ENCODE measurements at regions not wholly inside any gene's neighbourhood (a gene's known extent, or its start where the extent isn't known, plus 50 kb on each side); places are given as distances from the start of the nearest gene placed in this dataset.

DNA sequence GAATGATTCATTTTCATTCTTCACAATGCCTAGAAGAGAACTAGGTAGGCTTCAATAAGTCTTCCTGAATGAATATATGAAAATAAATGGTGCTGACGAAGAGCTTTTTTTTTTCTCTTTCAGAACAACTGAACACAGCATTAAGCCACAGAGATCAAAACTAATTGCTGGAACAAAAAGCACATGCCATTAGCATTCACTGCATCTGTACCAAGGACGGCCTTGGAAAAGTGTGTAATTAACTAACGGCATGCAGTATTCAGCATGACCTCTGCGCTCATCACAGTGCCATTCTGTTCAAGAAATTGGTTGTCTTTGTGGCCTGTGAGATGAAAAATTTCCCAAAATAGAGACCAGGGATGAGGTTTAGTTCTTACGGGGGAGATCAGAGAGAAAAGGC is 99.3 kb downstream of the NUDT12 start:
- no peak for DNase-seq (ENCODE audit: low read depth)

DNA sequence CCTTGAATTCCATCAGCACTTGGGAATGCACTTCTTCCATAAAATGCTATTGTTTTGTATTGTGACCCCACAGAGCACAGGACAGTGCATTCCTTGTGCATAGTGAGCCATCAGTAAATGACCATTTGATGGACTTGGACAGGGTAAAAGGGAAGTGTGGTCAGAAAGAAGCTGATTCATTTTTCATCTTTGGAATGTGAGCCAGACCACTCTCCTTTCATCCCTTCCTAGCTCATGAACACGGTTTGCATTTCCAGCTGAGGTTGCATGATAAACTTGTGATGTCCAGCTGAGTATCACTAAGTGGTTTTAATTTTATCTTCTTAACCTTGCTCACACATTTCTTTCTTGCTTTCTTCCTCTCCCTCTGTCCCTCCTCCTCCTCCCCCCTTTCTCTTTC is 101.3 kb downstream of the NUDT12 start:
- DNase-seq (ENCODE audit: low read depth) = peak; percentile 90

DNA sequence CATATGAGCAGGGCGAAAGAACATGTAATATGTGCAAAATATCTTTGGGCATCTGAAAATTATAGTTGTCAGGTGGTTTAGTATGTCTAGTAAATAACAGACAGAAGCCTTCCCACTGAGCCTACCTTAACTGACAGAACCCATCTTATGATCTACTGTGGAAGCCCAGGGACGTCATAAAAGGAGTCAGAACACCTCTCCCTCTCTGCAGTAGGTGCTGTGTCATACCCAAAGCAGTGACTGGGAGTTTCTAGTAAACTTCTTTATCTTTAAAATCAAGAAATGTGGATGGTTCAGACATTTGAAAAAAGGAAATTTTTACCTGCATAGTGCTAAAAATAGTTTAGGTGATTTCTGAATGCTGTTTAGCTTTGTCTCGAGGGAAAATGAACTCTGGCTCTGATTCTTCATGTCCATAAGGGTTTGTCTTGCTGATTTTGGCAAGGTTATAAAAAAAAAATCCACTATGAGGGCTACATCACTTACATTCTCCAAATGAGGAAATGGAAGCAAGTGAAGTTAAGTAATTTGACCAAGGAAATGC is 104.0 kb downstream of the NUDT12 start:
- no peak for DNase-seq (ENCODE audit: low read depth)

DNA sequence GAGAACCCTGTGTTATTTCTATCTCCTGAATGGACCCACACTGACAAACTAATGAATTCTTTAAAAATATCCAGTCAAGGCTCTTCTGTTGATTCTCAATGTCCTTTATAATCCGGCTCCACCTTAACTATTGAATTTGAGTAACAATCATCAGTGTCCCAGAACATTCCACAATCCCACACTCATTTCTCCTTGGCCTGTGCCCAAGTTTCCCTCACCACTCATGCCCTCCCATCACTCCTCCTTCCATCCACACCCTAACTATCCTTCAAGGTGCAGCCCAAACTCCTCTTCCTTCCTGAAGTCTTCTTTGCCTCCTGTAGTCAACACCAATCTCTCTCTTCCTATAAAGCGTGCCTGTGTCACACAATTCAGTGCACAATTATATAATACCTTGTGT is 106.1 kb downstream of the NUDT12 start:
- no peak for DNase-seq (ENCODE audit: low read depth)

DNA sequence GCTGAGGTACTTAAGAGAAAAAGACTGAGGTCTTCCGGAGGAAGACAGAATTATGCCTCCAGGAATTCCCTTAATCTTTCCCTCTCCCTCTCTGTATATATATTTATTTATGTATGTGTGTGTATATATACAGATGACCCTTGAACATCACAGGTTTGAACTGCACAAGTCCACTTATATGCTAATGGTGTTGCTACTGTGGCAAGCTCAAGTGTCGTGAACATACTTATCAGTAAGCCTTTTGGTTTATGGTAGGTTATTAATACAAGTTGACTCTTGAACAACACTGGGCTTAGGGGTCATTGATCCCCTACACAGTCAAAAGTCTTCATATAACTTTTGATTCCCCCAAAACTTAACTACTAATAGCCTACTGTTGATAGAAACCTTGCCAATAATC is 106.8 kb downstream of the NUDT12 start:
- no peak for DNase-seq (ENCODE audit: low read depth)

DNA sequence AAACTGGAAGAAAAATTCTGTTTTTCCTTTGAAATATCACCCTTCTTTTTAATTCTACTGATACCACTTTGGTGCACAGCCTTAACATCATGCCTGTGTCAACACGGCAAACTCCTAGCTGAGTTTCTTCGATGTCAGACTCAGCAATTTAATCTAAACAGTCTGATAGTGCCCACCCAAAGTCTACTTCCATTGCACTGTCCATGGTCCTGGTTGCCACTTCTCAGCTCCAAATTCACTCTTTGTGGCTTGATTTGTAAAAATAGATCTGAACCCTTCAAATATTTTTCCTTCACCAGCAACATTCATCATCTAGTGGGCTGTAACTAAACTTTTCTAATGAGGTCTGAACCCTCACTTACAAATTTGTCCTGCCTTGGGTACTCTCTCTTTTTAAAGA is 107.8 kb downstream of the NUDT12 start:
- no peak for DNase-seq (ENCODE audit: low read depth)

DNA sequence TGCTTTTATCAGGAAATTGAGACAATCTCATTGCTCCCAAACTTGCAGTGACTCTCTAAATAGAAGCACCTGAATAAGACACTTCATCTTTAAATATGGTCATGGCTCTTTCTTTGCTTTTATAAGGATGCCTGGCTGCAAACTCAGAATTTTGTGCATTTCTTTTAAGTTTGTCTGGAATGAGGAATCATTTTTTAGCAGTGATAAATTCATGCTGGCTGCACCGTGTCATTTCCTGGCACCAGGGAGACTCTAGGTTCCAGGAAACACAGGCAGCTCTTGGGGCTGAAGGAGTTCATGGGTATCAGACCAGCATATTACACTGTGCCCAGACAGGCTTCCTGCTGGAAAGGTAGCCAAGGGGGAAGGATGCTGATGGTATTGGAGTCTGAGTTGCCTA is 109.9 kb downstream of the NUDT12 start:
- no peak for DNase-seq (ENCODE audit: low read depth)

DNA sequence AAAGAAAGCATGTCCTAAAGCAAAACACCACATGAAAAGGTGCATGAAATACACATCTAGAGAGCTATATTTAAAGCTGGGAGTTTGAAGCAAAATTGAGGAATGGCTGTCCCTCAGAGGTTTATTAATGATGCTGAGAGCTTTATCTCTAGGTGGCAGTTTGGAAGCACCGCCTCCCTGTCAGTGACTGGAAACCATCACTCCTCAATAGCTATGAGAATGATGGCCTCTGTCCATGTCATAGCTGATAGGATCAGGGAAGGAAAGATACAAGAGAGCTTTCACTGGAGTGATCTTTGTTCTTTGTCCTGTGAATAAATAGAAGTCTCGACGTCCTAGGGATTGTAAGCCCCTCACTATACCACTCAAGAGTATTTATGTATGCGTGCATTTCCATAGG is 110.5 kb downstream of the NUDT12 start:
- no peak for DNase-seq (ENCODE audit: low read depth)

DNA sequence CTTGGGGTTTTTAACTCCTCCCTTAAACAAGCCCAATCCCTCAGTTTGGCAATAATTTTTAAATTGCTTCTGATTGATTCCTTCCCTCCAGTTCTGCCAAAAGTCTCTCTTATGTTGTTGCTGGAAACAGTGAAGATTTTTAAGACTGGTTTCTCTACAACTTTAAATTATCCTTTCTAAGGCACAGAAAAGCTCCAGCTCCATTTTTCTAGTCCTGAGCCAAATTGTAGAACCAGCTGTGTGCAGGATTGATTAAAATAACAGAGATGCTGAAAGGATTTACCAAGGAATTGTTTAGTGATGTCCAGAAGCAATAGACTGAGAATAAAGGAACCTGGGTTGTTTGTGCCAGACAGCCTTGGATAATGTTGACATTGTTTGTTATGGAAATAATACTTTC is 111.3 kb downstream of the NUDT12 start:
- DNase-seq (ENCODE audit: low read depth) = no peak

DNA sequence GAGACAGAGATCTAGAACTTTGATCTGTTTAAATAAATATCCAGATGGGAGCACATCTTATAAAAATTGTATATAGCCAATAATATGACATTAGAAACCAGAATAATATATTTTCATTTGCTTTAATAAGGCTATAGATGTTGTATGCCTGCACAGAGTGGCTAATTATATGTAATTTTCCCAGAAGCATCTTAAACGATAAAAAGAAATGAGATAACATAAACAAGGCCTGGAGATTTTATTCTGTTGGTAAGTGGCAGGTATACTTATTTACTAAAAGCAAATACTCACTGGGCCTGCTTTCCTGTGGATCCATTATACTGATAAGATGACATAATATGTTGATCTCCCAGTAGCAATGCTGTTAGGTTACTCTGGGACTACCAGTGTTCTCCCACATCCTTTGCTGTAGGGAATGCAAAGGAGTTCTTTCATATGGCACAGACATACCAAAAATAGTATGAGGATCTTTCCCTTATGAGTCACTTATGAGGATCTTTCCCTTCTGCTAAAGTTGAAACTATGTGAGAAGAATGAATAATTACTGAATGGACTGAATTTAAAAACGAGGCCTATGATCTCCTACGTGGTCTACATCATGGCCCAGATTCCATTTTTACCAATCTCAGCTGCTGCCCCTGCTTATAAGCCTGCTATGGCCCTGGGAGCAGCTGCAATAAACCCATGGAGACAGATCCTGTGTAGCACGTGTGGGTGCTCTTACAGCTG is 112.1 kb downstream of the NUDT12 start:
- peak; percentile 85 for DNase-seq (ENCODE audit: low read depth)

DNA sequence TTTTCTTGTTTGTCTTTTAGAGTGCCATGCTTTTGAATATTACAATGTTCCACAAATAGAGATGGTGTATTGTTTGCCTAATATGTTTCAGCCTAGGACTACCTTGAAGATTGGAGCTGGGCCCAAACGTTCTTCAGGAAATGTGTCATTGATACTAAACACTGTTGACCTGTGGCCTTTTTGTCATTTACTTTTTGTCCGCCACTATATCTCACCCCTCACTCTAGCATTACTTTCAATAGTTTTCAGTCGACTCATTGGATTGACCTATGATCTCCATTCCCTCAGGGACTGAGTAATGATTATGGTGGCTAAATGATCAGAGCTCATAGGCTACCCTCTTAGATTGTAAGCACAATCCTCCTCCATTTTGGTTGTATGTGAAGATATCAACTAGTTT is 115.8 kb downstream of the NUDT12 start:
- peak; percentile 54 for DNase-seq (ENCODE audit: low read depth)

DNA sequence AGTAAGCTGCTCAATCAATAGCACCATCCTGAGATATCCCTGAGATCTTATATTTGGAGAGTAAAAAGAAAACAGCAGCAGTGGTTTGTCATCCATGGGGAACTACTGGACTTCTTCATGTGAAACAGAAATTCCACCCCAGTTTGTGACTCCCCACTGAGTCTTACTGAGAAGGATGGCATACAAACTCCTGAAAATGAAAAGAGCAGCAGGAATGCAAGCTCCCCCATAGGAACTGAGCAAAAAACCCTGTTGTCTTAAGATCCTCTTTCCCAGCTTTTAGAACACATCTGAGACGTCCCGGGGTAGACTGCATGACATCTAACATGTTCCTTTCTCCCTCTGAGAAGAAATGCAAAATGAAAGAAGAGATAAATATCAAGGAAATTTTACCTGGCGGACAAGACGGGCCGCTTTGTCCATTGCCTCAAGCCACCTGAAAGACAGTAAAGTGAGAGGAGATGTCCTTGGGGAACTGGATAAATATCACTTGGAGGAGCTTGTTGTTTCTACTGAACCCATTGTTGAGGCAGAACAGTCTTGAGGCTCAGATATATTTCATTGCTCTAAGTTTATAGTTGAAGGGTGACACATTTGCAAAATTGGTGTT is 117.1 kb downstream of the NUDT12 start:
- DNase-seq (ENCODE audit: low read depth) = no peak

DNA sequence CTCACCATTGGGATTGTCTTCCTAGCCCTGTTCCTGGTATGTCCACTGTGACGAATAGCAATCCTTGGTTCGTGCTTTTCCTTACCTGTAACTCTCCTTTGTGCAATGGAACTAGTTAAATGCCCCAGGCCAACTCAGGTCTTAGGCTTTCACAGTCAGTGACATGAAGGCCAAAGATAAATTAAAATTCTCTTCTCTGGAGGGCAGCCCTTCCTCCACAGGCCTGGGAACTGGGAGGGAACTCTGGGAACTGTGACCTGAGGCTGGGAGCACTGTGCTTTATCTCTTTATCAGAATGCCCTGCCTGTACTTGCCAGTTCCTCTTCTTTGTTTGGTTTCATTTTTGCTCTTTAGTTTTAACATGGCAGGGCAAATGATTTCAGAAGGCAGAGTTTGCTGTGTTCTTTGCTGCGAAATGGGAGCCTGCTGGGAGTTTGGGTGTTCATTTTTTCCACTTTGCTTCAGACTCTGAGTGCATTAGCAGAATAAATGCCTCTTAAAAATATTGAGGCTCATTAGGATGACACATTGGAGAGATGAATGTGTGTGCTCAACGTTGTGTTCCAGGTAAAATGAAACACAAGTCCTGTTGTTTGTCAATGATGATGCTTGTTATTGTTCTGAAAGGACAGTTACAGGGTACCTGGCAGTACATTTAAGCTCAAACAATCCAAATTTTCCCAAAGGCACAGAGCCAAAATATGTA is 118.1 kb downstream of the NUDT12 start:
- no peak for DNase-seq (ENCODE audit: low read depth)

DNA sequence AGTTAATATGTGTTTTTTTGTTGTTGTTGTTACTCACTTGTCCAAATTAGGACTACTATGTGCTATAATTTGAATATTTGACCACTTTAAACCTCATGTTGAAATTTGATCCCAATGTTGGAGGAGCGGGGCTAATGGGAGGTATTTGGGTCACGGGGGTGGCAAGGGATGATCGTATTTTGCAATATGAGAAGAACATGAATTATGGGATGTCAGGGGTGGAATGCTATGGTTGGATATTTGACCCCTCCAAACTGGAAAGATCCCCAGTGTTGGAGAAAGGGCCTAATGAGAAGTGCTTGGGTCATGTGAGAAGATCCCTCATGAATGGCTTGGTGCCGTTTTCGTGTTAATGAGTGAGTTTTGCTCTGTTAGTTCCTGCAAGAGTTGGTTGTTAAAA is 119.8 kb downstream of the NUDT12 start:
- DNase-seq (ENCODE audit: low read depth) = no peak

DNA sequence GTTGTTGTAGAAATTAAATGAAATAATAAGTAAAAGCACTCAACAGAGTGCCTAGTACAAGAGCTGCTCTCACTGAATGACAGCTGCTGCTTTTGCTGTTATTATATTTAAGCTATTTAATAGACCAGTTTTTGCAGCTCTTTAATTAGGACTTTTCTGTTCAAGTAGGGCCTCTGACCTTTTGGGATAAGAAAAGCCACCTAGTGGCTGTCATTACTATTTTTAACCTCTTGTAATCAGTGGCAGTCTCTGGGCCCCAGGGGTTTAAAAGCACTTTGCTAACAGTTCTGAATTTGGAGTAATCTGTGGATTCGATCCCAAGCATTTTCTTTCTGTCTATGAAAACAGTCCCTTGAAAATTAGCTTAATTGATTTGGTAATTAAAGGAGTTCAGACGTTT is 121.1 kb downstream of the NUDT12 start:
- DNase-seq (ENCODE audit: low read depth) = no peak

DNA sequence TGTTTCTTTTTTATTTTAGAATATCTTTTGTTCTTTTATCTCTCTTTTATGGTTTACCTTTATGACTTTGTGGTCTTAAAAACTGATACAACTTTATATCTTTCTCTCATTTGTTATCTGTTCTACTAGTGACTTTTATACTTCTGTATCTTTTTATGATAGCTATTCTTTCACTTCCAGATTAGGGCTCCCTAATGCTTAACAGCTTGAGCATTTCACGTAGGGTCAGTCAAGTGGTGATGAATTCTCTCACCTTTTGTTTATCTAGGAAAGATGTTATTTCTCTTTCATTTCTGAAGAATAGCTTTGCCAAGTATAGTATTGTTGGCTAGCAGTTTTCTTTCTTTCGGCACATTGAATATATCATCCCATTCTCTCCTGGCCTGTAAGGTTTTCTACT is 123.6 kb downstream of the NUDT12 start:
- DNase-seq (ENCODE audit: low read depth) = no peak

DNA sequence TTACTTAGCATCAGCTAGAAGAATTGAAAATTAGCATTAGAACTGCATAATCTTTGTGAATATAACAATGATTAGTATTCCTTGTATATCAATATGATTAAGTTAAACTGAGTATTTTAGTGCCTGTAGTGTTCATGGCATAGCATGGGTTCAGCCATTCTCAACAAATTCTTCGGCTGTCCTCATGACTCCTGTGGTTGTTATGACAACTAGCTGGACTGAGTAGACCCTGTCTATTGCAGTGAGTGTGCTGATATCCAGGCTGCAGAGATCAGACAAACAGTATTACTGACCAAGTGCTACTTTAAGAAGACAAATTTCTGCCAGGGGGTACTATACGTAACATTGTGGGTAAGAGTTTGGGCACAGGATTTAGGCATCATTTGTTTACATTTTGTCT is 125.9 kb downstream of the NUDT12 start:
- DNase-seq (ENCODE audit: low read depth) = no peak

DNA sequence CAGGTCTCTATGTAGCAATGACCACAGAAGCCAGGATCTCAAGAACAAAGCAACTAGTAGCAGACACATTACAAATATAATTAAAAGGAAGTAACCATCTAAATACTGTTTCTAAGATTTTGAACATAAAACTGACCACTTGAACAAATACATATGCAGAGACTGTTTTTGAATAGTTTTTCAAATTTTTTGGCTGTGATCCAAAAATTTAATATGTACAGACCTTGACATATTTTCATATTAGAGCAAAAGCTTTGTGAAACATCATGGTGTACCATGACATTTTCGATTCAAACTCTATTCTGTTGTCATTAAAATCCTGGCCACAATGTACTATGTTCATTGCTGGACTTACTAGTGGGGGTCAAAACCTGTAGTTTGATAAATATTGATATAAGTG is 126.5 kb downstream of the NUDT12 start:
- DNase-seq (ENCODE audit: low read depth) = no peak

DNA sequence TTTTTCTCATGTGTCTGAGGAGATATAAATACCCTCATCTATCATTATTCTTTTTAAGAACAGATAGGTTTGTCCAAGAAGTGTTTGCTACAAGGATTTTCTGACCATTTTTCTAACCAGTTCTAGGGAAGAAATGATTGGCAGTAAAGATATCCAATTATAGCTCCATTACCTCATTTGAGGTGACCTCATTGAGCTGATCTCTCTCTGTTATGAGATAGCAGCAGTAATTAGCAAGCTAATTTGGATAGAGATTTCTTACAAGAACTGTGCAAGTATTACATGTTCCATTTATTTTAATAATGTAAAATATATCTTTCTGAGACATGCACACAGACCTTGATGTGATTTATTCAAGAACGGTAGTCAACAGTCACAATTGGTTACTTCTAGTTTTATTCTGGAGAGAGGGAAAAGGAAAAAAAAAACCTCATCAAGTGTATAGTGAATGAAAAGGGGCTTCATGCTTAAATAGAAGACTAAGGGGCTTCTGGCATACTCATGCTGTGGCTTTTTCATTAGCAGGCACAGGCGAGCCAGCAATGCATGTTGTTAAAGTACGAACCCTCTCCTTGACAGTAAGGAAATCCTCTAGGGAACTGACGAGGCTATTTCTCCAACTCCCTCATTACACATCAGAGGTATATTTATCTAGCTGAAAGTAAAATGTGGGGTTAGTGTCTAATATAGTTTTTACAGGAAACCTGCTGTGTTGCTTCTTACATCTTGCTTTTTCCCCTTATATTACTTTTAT is 127.3 kb downstream of the NUDT12 start:
- no peak for DNase-seq (ENCODE audit: low read depth)

DNA sequence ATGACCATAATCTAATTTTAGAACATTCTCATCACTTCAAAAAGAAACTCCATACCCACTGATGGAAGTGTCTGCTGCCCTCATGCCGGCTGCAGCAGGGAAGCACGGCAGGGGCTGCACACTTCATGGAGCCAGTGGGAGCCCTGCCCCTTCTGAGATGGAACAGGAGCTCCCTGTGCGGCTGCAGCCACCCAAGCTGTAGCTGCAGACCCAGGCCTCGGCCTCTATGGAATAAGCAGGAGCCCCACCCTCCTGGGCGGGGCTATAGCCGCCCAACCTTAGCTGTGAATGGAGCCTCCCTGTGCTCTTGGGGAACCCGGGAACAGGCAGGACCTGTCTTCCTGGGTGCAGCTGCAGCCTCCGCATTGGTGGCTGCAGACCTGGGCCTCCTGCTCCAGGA is 128.5 kb downstream of the NUDT12 start:
- no peak for DNase-seq (ENCODE audit: low read depth)

DNA sequence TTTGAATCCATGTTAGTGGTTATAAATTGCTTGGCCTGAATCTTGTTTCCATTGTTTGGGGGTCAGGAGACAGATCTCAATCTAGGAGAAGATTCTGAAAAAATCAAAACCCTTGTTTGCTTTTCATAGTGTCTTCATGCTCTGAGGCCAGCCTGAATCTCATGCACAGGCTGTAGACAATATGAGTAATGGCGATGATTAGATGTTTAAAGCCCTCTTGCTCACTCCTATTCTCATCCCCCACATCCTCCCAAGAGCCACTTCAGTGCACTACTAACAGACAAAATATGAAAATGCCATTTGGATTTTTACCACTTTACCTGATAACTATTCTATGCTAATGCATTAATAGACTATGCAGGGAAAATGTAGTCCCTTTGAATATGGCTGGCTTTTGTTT is 129.4 kb downstream of the NUDT12 start:
- peak; percentile 59 for DNase-seq (ENCODE audit: low read depth)

DNA sequence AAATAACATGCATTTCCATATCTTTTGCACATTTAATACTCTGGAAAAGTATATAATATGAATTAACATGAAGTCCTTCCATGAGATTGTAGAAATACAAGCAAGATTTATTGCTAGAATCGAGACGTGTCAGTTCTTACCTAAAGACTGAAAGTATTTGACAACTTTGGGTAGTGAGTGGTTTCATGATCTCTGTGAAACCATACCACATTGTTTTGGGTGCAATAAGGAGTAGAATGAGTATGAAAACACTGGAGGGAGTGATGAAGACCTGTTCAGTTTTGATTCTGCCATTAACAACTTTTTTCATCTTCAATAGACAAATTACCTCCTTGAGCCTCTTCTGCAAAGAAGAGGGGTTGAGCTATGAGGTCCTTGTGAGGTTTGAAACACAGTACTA is 133.7 kb downstream of the NUDT12 start:
- no peak for DNase-seq (ENCODE audit: low read depth)

All from LHCN-M2 (cell line).